Stimulated activated naive B cell treated with anti-CD40 and anti-IgM and Interleukin-4, amounts not matched to agents 10 μg/mL and 1 μg/mL and 100 μg/mL, for 72 hours (primary cell): ENCODE measurements at regions not wholly inside any gene's neighbourhood (a gene's known extent, or its start where the extent isn't known, plus 50 kb on each side); places are given as distances from the start of the nearest gene placed in this dataset.
"Not testable (repeated sequence)": the region's sequence is repeated elsewhere in the genome, so short reads cannot be mapped to it uniquely, and the experiment has no call there.

Experiments
- ATAC-seq, 2 donors: fragments of 150-1000 bp; cut with Tn5 transposase; replicated peaks; 2 replicates each; pipeline ENCODE4 v1.10.0; 2021; ENCODE audit warnings: moderate library complexity in 1 of 2
- DNase-seq: peaks from one replicate; pipeline ENCODE4 v3.0.0; 2021
- H3K27ac Mint-ChIP-seq: one replicate; pipeline ENCODE4 v1.8.0; 2022; ENCODE audit warnings: mild to moderate bottlenecking, mixed read lengths
- H3K27me3 Mint-ChIP-seq, 2 donors: one replicate each; pipeline ENCODE4 v1.8.0; 2022; ENCODE audit warnings: mixed read lengths in 2 of 2
- H3K36me3 Mint-ChIP-seq, 2 donors: one replicate each; pipeline ENCODE4 v1.8.0; 2022; ENCODE audit warnings: mixed read lengths in 2 of 2, mild to moderate bottlenecking in 1 of 2
- H3K4me1 Mint-ChIP-seq, 2 donors: one replicate each; pipeline ENCODE4 v1.8.0; 2022; ENCODE audit warnings: mixed read lengths in 2 of 2, mild to moderate bottlenecking in 1 of 2
- H3K4me3 Mint-ChIP-seq, 2 donors: one replicate each; pipeline ENCODE4 v1.8.0; 2022; ENCODE audit warnings: mild to moderate bottlenecking in 2 of 2, mixed read lengths in 2 of 2, moderate library complexity in 1 of 2
- H3K9me3 Mint-ChIP-seq, 2 donors: one replicate each; pipeline ENCODE4 v1.8.0; 2022; ENCODE audit warnings: mixed read lengths in 2 of 2, mild to moderate bottlenecking in 1 of 2

DNA sequence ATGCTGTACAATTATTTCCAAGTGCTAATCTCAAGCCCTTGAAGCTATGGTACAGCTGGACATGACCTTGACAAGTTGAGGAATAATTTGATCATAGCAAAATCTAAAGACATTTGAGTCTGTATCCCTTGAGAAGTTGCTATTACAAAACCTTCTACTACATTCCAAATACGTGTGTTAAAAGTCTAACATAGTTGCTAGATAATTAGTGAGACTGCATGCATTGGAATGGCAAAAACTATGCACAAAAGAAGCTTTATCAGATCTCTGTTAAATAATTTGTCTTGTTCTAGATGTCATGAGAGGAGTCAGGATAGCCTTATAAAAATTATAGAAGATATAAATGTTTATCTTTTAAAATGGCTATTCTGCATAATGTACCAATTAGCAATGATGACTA is 127.8 kb downstream of the GJA1 start:
- H3K27me3 Mint-ChIP-seq = no peaks in the 10 kb centered on the region
- H3K9me3 Mint-ChIP-seq = peaks cover 6 to 10% of the 10 kb centered on the region in 2 donors
- no peaks in the 10 kb centered on the region for H3K4me1 Mint-ChIP-seq
- no peak overlapping the region for H3K27ac Mint-ChIP-seq
- H3K4me3 Mint-ChIP-seq = no peak overlapping the region
- H3K36me3 Mint-ChIP-seq = no peaks in the 10 kb centered on the region
- no peak for DNase-seq
- ATAC-seq = no peak

DNA sequence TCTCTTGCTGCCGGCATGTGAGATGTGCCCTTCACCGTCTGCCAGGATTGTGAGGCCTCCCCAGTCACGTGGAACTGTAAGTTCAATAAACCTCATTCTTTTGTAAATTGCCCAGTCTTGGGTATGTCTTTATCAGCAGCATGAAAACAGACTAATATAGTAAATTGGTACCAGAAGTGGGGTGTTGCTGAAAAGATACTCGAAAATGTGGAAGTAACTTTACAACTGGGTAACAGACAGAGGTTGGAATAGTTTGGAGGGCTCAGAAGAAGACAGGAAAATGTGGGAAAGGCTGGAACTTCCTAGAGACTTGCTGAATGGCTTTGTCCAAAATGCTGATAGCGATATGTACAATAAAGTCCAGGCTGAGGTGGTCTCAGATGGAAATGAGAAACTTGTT is 129.1 kb downstream of the GJA1 start:
- H3K27ac Mint-ChIP-seq, H3K27me3 Mint-ChIP-seq, H3K4me3 Mint-ChIP-seq, H3K4me1 Mint-ChIP-seq, ATAC-seq, DNase-seq, H3K36me3 Mint-ChIP-seq: not testable (repeated sequence)
- H3K9me3 Mint-ChIP-seq = peaks cover 6 to 10% of the 10 kb centered on the region in 2 donors

DNA sequence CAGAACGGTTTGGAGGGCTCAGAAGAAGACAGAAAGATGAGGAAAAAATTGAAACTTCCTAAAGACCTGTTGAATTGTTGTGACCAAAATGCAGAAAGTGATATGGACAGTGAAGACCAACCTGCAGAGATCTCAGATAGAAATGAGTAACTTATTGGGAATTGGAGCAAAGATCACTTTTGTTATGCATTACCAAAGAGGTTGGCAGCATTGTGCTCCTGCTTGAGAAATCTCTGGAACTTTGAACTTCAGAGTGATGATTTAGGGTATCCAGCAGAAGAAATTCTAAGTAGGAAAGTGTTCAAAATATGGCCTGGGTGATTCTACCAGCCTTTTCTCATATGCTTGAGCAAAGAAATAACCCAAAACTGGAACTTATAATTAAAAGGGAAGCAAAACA is 136.0 kb downstream of the GJA1 start:
- H3K27ac Mint-ChIP-seq = no peak overlapping the region
- no peaks in the 10 kb centered on the region for H3K27me3 Mint-ChIP-seq
- H3K36me3 Mint-ChIP-seq = no peaks in the 10 kb centered on the region
- H3K4me3 Mint-ChIP-seq = no peak overlapping the region
- ATAC-seq = no peak
- peaks cover 0 to 3% of the 10 kb centered on the region in 2 donors for H3K9me3 Mint-ChIP-seq
- H3K4me1 Mint-ChIP-seq = peaks cover 1 to 5% of the 10 kb centered on the region in 2 donors
- no peak for DNase-seq

DNA sequence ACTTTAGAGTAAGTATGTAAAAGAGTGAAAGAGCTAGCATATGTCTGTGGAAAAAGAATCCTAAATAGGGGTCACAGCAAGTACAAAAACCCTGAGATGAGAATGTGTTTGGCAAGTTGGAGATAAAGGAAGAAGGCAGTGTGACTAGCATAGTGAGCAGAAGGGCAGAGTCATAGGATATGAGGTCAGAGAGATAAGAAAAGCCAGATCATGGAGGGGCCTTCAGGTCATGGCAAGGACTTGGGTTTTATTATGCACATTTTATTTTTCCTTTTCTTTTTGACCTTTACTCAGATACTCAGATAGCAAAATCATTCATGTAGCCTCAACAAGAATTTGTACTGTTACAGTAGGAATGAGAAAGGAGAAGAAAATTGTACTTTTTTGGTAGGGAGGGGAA is 138.0 kb downstream of the GJA1 start:
- ATAC-seq (no peak), DNase-seq (no peak)
- H3K9me3 Mint-ChIP-seq = peaks cover 0 to 3% of the 10 kb centered on the region in 2 donors
- no peak overlapping the region for H3K27ac Mint-ChIP-seq
- peaks cover 1 to 5% of the 10 kb centered on the region in 2 donors for H3K4me1 Mint-ChIP-seq
- H3K36me3 Mint-ChIP-seq = no peaks in the 10 kb centered on the region
- no peak overlapping the region for H3K4me3 Mint-ChIP-seq
- H3K27me3 Mint-ChIP-seq = no peaks in the 10 kb centered on the region

DNA sequence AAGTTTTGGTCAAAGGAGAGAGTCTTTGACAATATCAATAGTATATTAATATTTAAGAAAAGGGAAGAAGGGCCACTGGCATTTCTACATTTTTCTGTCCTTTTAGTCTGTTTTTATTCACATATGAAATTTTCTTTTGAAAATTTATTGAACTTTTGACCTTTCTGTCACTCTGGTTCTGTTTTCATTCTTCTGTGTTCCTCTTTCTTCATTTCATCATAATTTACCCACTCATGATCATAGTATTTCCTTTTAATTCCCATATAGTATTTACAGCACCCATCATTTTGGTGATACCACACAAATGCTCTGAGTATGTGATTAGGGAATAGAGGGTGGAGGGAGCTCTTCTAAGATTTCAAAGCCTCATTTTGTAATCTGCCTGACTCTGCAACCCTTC is 142.8 kb downstream of the GJA1 start:
- Mint-ChIP-seq H3K9me3 (no peaks in the 10 kb centered on the region), H3K4me3 (no peak overlapping the region), H3K36me3 (no peaks in the 10 kb centered on the region), H3K27me3 (no peaks in the 10 kb centered on the region), H3K27ac (no peak overlapping the region), H3K4me1 (peaks cover 1 to 5% of the 10 kb centered on the region in 2 donors)
- no peak for ATAC-seq
- no peak for DNase-seq

DNA sequence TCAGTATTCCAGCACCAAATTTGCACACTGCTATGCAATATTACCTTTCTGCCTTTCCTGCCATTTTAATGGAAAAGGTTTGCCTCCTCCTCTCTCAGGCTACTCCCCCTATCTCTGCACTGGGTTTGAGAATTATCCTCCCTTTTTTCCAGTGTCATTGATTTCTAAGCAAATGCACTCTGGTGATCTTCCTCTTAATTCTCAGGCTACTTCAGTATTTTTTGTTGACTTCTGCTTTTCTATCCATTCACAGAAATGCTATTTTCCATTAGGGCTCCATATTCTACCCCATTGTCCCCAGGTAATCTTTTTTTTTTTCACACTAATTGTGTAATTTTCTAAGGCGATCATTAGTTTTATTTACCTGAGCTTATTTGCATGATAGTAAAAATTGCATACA is 144.0 kb downstream of the GJA1 start:
- Mint-ChIP-seq H3K36me3 (no peaks in the 10 kb centered on the region), H3K4me1 (no peaks in the 10 kb centered on the region), H3K27me3 (no peaks in the 10 kb centered on the region), H3K27ac (no peak overlapping the region), H3K4me3 (no peak overlapping the region), H3K9me3 (no peaks in the 10 kb centered on the region)
- DNase-seq (no peak), ATAC-seq (no peak)

DNA sequence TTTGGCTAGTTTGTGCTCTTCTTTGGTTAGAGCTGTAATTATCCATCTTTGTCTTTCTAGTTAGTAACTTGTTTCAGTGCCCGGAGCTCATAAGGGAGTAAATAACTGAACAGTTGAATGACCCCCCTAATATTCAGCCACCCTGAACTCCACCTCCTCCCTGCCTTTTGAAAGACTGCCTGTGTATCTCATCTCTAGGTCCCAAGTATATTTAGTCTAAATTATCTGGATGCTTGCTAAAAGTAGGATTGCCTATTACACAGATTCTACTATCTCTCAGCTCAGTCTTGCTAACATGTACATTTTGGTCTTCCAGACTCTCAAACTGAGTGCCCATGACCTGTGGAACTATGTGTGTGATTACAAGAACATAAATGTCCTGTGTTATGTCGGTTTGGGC is 145.9 kb downstream of the GJA1 start:
- H3K4me3 Mint-ChIP-seq = no peak overlapping the region
- no peak for DNase-seq
- H3K9me3 Mint-ChIP-seq = no peaks in the 10 kb centered on the region
- no peaks in the 10 kb centered on the region for H3K36me3 Mint-ChIP-seq
- H3K27me3 Mint-ChIP-seq = no peaks in the 10 kb centered on the region
- H3K4me1 Mint-ChIP-seq = no peaks in the 10 kb centered on the region
- no peak overlapping the region for H3K27ac Mint-ChIP-seq
- ATAC-seq = no peak

DNA sequence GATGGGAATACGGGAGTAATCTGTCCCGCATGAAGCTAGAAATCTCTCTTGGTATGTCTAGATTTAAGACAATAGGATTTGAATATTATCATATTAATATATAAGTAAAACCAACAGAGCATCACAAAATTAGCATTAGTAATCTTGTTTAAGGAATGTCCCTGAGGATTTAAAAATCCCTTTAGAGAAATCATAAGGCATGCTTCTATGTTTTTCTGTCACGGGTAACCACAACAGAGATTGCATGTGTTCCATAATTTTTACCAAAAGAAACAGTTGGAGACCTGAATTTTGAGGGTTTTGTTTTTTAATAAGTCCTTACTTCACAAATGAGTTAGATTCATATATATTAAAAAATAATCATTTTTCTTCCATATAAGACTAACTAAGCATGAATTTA is 146.8 kb downstream of the GJA1 start:
- no peak for DNase-seq
- no peaks in the 10 kb centered on the region for H3K9me3 Mint-ChIP-seq
- no peaks in the 10 kb centered on the region for H3K27me3 Mint-ChIP-seq
- ATAC-seq = no peak
- H3K27ac Mint-ChIP-seq = no peak overlapping the region
- no peak overlapping the region for H3K4me3 Mint-ChIP-seq
- H3K4me1 Mint-ChIP-seq = no peaks in the 10 kb centered on the region
- no peaks in the 10 kb centered on the region for H3K36me3 Mint-ChIP-seq

DNA sequence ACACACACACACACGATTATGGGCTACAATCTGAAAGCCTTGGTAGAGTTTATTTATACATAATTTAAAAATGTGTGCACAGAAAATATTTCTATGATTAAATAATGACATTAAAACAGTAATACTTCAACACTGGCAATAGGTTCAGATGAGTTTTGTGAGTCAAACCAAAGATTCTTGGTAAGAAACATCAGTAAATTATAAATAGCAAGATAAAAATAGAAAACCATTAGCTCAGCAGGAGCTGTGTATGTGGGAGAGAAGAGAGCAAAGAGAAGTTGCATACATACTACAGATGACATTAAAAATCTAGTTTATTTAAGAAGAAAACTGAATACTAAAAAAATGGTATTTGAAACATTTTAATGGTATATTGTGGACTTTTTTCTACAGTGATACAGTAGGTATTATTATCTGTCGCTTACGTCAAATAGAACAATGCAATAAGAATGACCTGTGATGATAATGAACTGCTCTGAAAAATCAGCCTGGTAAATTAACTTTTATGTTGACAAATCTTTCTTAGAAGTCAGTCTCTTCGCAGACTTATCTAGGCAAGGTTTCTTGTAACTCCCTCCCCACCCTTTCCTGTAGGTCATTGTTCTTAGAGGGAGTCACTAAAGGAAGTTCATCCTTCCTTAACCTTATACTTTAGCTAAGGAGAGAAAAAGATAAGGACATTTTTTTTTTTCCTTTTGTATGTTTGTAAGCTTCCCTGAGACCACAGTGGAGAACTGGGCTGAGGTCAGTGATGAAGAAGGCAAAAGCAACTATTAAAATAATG is 149.3 kb downstream of the GJA1 start:
- no peaks in the 10 kb centered on the region for H3K4me1 Mint-ChIP-seq
- no peaks in the 10 kb centered on the region for H3K9me3 Mint-ChIP-seq
- no peak overlapping the region for H3K4me3 Mint-ChIP-seq
- DNase-seq = no peak
- H3K27ac Mint-ChIP-seq = no peak overlapping the region
- no peaks in the 10 kb centered on the region for H3K36me3 Mint-ChIP-seq
- no peak for ATAC-seq
- H3K27me3 Mint-ChIP-seq = no peaks in the 10 kb centered on the region

DNA sequence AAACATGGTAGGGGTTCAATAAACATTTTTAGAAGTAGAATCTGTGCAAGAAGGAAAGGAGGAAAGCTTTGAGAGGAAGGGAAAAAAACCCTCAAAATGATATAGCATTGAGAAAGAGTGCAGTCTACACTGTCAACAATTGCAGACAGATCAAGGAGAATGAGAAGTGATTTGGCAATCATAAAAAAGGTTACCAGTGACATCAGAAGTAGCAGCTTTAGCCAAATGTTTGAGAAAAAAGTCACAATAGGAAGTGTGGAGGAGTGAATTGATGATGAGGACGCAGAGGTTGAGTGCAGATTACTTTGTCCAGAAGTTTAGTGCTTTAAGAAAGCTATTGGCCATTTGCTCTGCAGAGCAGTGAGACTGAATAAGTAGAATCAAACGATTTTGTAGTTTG is 155.0 kb downstream of the GJA1 start:
- Mint-ChIP-seq H3K4me3 (no peak overlapping the region), H3K9me3 (peaks cover 0 to 2% of the 10 kb centered on the region in 2 donors), H3K27me3 (no peaks in the 10 kb centered on the region), H3K4me1 (no peaks in the 10 kb centered on the region), H3K27ac (no peak overlapping the region), H3K36me3 (no peaks in the 10 kb centered on the region)
- no peak for ATAC-seq
- DNase-seq = no peak

DNA sequence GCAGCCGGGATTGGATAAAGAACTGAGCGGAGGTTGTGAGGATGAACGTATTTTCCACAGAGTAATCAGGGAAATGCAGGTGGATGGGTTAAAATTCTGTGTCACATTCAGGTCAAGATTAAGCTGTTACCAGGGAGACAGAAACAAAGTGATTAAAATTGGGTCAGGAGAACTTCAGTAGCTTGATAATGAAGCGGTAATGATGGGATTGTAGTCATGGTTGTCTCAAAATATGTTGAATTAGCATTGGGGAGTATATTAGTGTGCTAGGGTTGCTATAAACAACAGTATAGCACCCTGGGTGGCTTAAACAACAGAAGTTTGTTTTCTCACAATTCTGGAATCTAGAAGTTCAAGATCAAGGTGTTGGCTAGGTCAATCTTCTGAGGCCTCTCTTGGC is 155.5 kb downstream of the GJA1 start:
- no peak for ATAC-seq
- no peak for DNase-seq

DNA sequence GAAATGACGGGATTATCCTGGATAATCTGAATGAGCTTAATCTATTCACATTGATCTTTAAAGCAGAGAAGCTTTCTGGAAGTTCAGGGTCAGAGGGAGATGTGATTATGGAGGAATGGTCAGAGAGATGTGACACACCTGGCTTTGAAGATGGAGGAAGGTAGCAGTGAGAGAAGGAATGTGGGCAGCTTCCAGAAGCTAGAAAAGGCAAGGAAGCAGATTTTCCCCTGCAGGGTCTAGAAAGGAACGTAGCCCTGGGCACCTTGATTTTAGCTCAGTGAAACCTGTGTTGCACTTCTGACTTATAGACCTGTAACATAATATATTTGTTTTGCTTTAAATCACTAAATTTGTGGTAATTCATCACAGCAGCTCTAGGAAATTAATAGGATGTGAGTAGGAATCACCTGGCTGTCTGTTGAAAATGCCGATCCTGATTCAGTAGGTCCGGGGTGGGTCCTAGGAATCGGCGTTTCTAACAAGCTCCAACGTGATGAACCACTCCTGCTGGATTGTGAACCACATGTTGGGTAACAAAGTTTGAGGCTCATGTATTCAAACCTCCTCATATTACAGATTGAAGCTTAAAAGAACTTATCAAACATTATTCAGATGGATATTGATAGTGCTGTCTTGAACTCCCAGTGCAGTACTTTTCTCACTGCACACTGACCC is 157.0 kb downstream of the GJA1 start:
- Mint-ChIP-seq H3K4me1 (no peaks in the 10 kb centered on the region), H3K36me3 (no peaks in the 10 kb centered on the region), H3K9me3 (peaks cover 0 to 5% of the 10 kb centered on the region in 2 donors), H3K4me3 (no peak overlapping the region), H3K27ac (no peak overlapping the region), H3K27me3 (no peaks in the 10 kb centered on the region)
- ATAC-seq = no peak
- DNase-seq = no peak

More for the DNA sequence above, 155.5 kb downstream of the GJA1 start:
- Mint-ChIP-seq H3K4me3 (no peak overlapping the region), H3K4me1 (no peaks in the 10 kb centered on the region), H3K9me3 (peaks cover 0 to 5% of the 10 kb centered on the region in 2 donors), H3K27me3 (no peaks in the 10 kb centered on the region), H3K36me3 (no peaks in the 10 kb centered on the region), H3K27ac (no peak overlapping the region)

DNA sequence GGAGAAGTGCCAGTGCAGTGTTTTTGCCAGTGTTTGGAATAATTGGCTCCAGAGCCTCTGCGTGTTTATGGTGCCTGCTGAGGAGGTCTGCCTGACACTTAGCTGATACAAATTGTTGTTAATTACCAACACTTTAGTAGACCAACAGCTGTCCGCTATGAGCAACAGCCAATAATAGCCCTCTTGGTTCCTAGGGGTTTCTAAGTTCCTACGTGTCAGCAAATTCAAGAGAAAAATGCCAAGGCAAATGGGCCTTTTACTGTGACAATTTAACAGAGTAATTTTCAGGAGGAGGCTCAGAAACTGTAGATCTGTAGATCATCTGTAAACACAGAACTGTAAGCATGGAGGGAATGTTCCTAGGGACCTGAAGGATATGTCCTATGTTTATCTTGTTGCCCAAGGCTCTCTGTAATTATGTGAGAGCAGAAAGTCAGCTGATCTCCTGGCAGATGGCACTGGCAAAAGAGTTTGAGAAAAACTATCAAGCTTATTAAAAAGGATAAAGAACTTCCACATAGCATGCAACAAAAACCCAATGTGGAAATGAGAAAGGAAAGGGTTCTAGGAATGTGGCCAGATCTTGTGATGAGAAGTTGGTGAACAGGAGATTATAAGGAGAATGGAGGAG is 157.7 kb downstream of the GJA1 start:
- Mint-ChIP-seq H3K4me1 (no peaks in the 10 kb centered on the region), H3K9me3 (peaks cover 0 to 5% of the 10 kb centered on the region in 2 donors), H3K27me3 (no peaks in the 10 kb centered on the region), H3K36me3 (no peaks in the 10 kb centered on the region), H3K27ac (no peak overlapping the region), H3K4me3 (no peak overlapping the region)
- DNase-seq (no peak), ATAC-seq (no peak)

DNA sequence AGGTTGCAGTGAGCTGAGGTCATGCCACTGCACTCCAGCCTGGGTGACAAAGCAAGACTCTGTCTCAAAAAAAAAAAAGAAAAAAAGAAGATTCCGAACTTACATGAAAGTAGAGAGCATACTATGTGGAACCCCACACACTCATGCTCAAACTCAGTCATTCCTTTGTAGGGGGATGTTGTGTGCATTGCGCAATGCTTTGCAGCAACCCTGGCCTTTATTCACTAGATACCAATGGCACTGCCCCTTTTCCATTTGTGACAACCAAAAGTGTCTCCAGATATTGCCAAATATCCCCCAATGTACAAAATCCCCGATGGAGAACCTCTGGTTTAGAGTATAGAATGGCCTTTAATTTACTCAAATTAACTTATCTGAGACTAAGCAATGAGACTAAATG is 158.6 kb downstream of the GJA1 start:
- no peak for ATAC-seq
- no peaks in the 10 kb centered on the region for H3K27me3 Mint-ChIP-seq
- no peak for DNase-seq
- H3K27ac Mint-ChIP-seq = no peak overlapping the region
- no peaks in the 10 kb centered on the region for H3K4me1 Mint-ChIP-seq
- no peaks in the 10 kb centered on the region for H3K36me3 Mint-ChIP-seq
- no peak overlapping the region for H3K4me3 Mint-ChIP-seq
- H3K9me3 Mint-ChIP-seq = peaks cover 0 to 5% of the 10 kb centered on the region in 2 donors

DNA sequence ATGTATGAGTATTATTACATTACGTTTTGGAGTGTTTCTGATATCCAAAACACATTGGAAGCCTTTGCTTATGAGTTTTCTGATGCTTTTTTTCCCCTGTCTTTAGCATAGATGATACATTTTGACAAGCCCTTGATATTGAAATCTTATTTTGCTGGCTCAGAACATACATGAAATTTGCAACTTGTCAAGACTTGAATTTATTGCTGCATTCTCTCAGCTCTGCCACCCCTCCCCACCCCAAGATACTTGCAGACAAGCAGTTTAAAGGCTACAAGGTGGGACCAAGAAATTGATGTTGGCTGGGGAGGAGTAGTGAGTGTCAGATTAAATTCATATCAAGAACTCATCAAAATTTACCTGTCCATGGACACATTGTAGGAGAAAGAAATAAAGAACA is 160.2 kb downstream of the GJA1 start:
- Mint-ChIP-seq H3K4me1 (no peaks in the 10 kb centered on the region), H3K9me3 (peaks cover 0 to 5% of the 10 kb centered on the region in 2 donors), H3K36me3 (no peaks in the 10 kb centered on the region), H3K4me3 (no peak overlapping the region), H3K27ac (no peak overlapping the region), H3K27me3 (no peaks in the 10 kb centered on the region)
- ATAC-seq = no peak
- no peak for DNase-seq
